ENCODE measurements at regions not wholly inside any gene's neighbourhood (a gene's known extent, or its start where the extent isn't known, plus 50 kb on each side); places are given as distances from the start of the nearest gene placed in this dataset.

DNA sequence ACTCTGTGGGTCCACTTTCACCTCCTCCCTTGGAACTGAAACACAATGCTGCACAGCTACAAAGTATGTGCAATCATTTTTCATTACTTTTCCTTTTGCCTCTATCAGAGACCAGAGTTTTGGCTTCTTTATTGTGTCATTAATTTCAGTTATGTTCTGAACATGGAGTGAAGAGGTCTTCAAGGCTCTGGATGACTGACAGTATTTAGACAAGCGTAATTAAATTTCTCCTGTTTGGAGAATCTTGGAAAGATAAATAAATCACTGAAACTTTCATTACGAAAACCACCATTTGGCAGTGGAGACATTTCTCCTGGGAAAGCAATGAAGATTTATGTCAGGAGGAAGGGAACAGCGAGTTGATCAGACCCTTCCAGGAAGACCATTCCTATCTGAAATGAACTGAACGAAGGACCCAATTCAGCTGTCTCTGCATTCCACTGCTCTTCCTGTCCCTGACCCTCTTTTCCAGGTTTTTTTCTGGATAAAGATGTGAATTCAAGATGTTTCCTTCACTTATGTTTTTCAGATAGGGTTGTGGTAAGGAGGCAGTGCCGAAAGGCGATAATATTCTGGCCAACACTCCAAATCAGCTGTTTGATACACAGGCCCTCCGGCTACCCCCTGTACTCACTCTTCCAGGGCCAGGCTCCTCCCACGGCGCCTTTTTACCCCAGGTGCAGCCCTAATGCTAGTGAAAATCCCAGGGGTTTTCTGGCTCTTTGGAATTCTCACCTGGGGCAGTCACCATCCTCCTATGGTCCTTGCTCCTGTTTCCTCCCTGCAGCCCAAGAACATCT, 77.2 kb upstream of the OSMR start:
- Histone ChIP-seq H3K4me3 (ENCODE audit: low read depth, low read length, poor library complexity, severe bottlenecking) (no peak overlapping the region), H3K4me1 (ENCODE audit: insufficient read depth, low read length, poor library complexity, severe bottlenecking) (no peaks in the 10 kb centered on the region), H3K27me3 (replicated peaks; ENCODE audit: insufficient read depth, low read depth, low read length, poor library complexity) (no peaks in the 10 kb centered on the region), H3K36me3 (ENCODE audit: insufficient read depth, low read length, poor library complexity, severe bottlenecking) (no peaks in the 10 kb centered on the region), H3K9me3 (ENCODE audit: low read depth, low read length, poor library complexity, severe bottlenecking) (peaks cover 11% of the 10 kb centered on the region), H3K27ac (ENCODE audit: low read depth, low read length, poor library complexity, severe bottlenecking) (no peak overlapping the region)
- TF ChIP-seq, protein P1, sequence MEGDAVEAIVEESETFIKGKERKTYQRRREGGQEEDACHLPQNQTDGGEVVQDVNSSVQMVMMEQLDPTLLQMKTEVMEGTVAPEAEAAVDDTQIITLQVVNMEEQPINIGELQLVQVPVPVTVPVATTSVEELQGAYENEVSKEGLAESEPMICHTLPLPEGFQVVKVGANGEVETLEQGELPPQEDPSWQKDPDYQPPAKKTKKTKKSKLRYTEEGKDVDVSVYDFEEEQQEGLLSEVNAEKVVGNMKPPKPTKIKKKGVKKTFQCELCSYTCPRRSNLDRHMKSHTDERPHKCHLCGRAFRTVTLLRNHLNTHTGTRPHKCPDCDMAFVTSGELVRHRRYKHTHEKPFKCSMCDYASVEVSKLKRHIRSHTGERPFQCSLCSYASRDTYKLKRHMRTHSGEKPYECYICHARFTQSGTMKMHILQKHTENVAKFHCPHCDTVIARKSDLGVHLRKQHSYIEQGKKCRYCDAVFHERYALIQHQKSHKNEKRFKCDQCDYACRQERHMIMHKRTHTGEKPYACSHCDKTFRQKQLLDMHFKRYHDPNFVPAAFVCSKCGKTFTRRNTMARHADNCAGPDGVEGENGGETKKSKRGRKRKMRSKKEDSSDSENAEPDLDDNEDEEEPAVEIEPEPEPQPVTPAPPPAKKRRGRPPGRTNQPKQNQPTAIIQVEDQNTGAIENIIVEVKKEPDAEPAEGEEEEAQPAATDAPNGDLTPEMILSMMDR (conservative IDR thresholded peaks at IDR 0.05; ENCODE audit: low read depth, low read length) = no peak
- TF ChIP-seq EZH2 (IDR thresholded peaks at IDR 0.05; ENCODE audit: borderline replicate concordance, low read depth, low read length, poor library complexity, severe bottlenecking) = no peak
- intact Hi-C loops (cut with micrococcal nuclease; ENCODE audit: unreplicated experiment) = no loop called here
- DNase-seq (ENCODE audit: low spot score) = no peak
- ChIA-PET CTCF (no interaction called here), POLR2A (ENCODE audit: low non-redundant PET) (no interaction called here)
- BruUV-seq (replicated peaks) = no TSS peak

DNA sequence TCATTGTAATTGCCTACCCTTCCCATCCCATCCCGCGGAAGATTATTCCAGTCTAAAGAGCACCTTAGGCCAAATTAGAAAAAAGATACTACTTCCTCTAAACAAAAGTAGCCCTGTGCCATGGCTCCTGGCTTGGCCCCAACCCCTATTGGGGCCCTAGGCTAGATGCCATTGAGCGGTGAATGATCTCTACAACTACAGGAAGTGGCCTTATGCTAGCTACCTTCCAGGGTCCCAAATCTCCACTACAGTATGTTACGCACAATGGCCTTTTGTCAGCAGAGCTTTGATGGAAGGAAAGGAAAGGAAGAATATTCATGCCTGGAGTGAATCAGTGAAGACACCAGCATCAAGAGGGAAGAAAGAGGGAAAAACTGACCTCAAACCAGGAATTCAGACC, 73.3 kb upstream of the OSMR start:
- BruUV-seq (replicated peaks) = no TSS peak
- Histone ChIP-seq H3K4me1 (ENCODE audit: insufficient read depth, low read length, poor library complexity, severe bottlenecking) (no peaks in the 10 kb centered on the region), H3K27me3 (replicated peaks; ENCODE audit: insufficient read depth, low read depth, low read length, poor library complexity) (no peaks in the 10 kb centered on the region), H3K4me3 (ENCODE audit: low read depth, low read length, poor library complexity, severe bottlenecking) (no peak overlapping the region), H3K9me3 (ENCODE audit: low read depth, low read length, poor library complexity, severe bottlenecking) (no peaks in the 10 kb centered on the region), H3K27ac (ENCODE audit: low read depth, low read length, poor library complexity, severe bottlenecking) (no peak overlapping the region), H3K36me3 (ENCODE audit: insufficient read depth, low read length, poor library complexity, severe bottlenecking) (no peaks in the 10 kb centered on the region)
- POLR2A ChIA-PET (ENCODE audit: low non-redundant PET) = no interaction called here
- CTCF ChIA-PET = no interaction called here
- intact Hi-C loops (cut with micrococcal nuclease; ENCODE audit: unreplicated experiment) = no loop called here
- TF ChIP-seq EZH2 (IDR thresholded peaks at IDR 0.05; ENCODE audit: borderline replicate concordance, low read depth, low read length, poor library complexity, severe bottlenecking) = no peak
- TF ChIP-seq, protein P1 (conservative IDR thresholded peaks at IDR 0.05; ENCODE audit: low read depth, low read length) = no peak
- no peak for DNase-seq (ENCODE audit: low spot score)

DNA sequence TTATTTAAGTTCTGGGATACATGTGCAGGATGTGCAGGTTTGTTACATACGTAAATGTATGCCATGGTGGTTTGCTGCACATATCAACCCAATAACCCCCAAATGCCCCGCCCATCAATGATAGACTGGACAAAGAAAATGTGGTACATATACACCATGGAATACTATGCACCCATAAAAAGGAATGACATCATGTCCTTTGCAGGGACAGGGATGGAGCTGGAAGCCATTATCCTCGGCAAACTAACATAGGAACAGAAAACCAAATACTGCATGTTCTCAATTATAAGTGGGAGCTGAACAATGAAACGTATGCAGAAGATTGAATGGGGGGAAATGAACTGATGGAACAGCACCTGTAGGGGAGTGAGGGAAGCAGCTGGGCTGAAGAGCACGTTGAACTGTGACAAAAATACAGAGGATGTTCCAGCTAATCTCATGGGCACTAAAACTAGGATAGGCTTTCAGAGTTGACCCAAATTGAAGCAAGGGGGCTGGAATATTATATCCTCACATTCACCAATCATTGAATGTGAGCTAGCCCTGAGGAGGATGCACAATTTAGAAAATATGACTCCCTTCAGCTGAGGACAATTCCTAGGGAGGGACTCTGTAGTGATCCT, 70.5 kb upstream of the OSMR start:
- no peaks in the 10 kb centered on the region for H3K9me3 ChIP-seq (ENCODE audit: low read depth, low read length, poor library complexity, severe bottlenecking)
- TF ChIP-seq, protein P1 (conservative IDR thresholded peaks at IDR 0.05; ENCODE audit: low read depth, low read length) = no peak
- no peak for TF ChIP-seq EZH2 (IDR thresholded peaks at IDR 0.05; ENCODE audit: borderline replicate concordance, low read depth, low read length, poor library complexity, severe bottlenecking)
- no peak overlapping the region for H3K4me3 ChIP-seq (ENCODE audit: low read depth, low read length, poor library complexity, severe bottlenecking)
- ChIA-PET POLR2A (ENCODE audit: low non-redundant PET) (no interaction called here), CTCF (no interaction called here)
- DNase-seq (ENCODE audit: low spot score) = no peak
- H3K4me1 ChIP-seq (ENCODE audit: insufficient read depth, low read length, poor library complexity, severe bottlenecking) = peaks cover 2% of the 10 kb centered on the region
- no peaks in the 10 kb centered on the region for H3K36me3 ChIP-seq (ENCODE audit: insufficient read depth, low read length, poor library complexity, severe bottlenecking)
- BruUV-seq (replicated peaks) = no TSS peak
- H3K27ac ChIP-seq (ENCODE audit: low read depth, low read length, poor library complexity, severe bottlenecking) = no peak overlapping the region
- H3K27me3 ChIP-seq (replicated peaks; ENCODE audit: insufficient read depth, low read depth, low read length, poor library complexity) = no peaks in the 10 kb centered on the region
- intact Hi-C loops (cut with micrococcal nuclease; ENCODE audit: unreplicated experiment) = no loop called here

Measured in A673 (cell line).